H1 (cell line): ENCODE measurements at regions not wholly inside any gene's neighbourhood (a gene's known extent, or its start where the extent isn't known, plus 50 kb on each side); places are given as distances from the start of the nearest gene placed in this dataset.

Experiments
- CTCF ChIA-PET: fragments of 300-600 bp; sonication (Branson Sonifier 250); formaldehyde crosslinking; loops from one replicate; lab custom pipeline; 2021; ENCODE audit not compliant: partially characterized antibody; lab: Charles Lee
- POLR2A ChIA-PET: fragments of 300-600 bp; sonication (Branson Sonifier 250); formaldehyde crosslinking; loops from one replicate; lab custom pipeline; 2021; ENCODE audit warnings: inconsistent platforms; ENCODE audit not compliant: partially characterized antibody; lab: Charles Lee
- DNase-seq, 2 experiments: peaks; one replicate each; pipeline versions ENCODE4 v3.0.0 to v3.0.0-alpha.2; 2010 to 2022; ENCODE audit warnings: low spot score in 2 of 2, low read depth in 1 of 2, mixed read lengths in 1 of 2
- FAIRE-seq: peaks from 2 replicates; lab custom pipeline; 2011; peaks lifted over from hg19 to GRCh38; lab: Jason Lieb, UNC
- H2AFZ ChIP-seq: 2 replicates; pipeline ENCODE4 v1.8.1; 2012; ENCODE audit warnings: low read length, inconsistent platforms
- H2AK5ac ChIP-seq: 2 replicates; pipeline ENCODE4 v1.6.1; 2013; ENCODE audit warnings: low read depth, low read length
- H2BK120ac ChIP-seq: replicated peaks from 2 replicates; pipeline ENCODE3; 2013; ENCODE audit warnings: low read depth, low read length, inconsistent platforms
- H2BK12ac ChIP-seq: 2 replicates; pipeline ENCODE4 v1.6.1; 2013; ENCODE audit warnings: low read depth, low read length
- H2BK15ac ChIP-seq: 2 replicates; pipeline ENCODE4 v1.6.1; 2013; ENCODE audit warnings: low read length
- H2BK20ac ChIP-seq: 2 replicates; pipeline ENCODE4 v1.6.1; 2013; ENCODE audit warnings: low read length
- H2BK5ac ChIP-seq: 2 replicates; pipeline ENCODE4 v1.6.1; 2013; ENCODE audit warnings: low read depth, low read length
- H3K14ac ChIP-seq: 2 replicates; pipeline ENCODE4 v1.6.1; 2013; ENCODE audit warnings: inconsistent platforms; ENCODE audit not compliant: insufficient read length
- H3K18ac ChIP-seq: 2 replicates; pipeline ENCODE4 v1.6.1; 2013; ENCODE audit warnings: low read length; ENCODE audit errors: extremely low read depth
- H3K23ac ChIP-seq: 2 replicates; pipeline ENCODE4 v1.6.1; 2013; ENCODE audit warnings: inconsistent platforms; ENCODE audit not compliant: insufficient read length
- H3K23me2 ChIP-seq: 2 replicates; pipeline ENCODE4 v1.6.1; 2013; ENCODE audit warnings: low read depth, low read length
- H3K27ac ChIP-seq: 2 replicates; pipeline ENCODE4 v1.6.1; 2011; ENCODE audit warnings: low read depth, low read length, inconsistent platforms
- H3K27me3 ChIP-seq, 4 experiments: replicated peaks in 1 of 4; 1 replicate in 1 of 4; 2 replicates in 3 of 4; pipeline versions ENCODE4 v1.6.1 to v1.8.1; 2011 to 2013; ENCODE audit warnings: low read length in 3 of 4, mild to moderate bottlenecking in 3 of 4, inconsistent platforms in 2 of 4, mixed read lengths in 2 of 4, moderate library complexity in 1 of 4; ENCODE audit not compliant: control insufficient read depth in 3 of 4, insufficient read depth in 3 of 4; ENCODE audit errors: extremely low read depth in 1 of 4
- H3K36me3 ChIP-seq, 4 experiments: 2 replicates each; pipeline versions ENCODE4 v1.6.1 to v1.8.1; 2011 to 2013; ENCODE audit warnings: mild to moderate bottlenecking in 4 of 4, low read length in 3 of 4, moderate library complexity in 2 of 4, control low read depth in 1 of 4, inconsistent platforms in 1 of 4; ENCODE audit not compliant: insufficient read depth in 4 of 4, control insufficient read depth in 2 of 4
- H3K4ac ChIP-seq: replicated peaks from 2 replicates; pipeline ENCODE3; 2013; ENCODE audit warnings: low read length, low read depth, mixed read lengths, inconsistent platforms; ENCODE audit not compliant: insufficient read length
- H3K4me1 ChIP-seq, 4 experiments: replicated peaks in 1 of 4; 1 replicate in 1 of 4; 2 replicates in 3 of 4; pipeline versions ENCODE4 v1.6.1 to v1.8.1; 2011 to 2013; ENCODE audit warnings: low read length in 3 of 4, inconsistent platforms in 2 of 4, mixed read lengths in 1 of 4; ENCODE audit not compliant: insufficient read depth in 4 of 4, control insufficient read depth in 3 of 4
- H3K4me2 ChIP-seq, 2 experiments: 2 replicates each; pipeline versions ENCODE4 v1.6.1 to v1.8.1; 2011 to 2013; ENCODE audit warnings: low read depth in 2 of 2, low read length in 2 of 2, control low read depth in 1 of 2, inconsistent platforms in 1 of 2, mild to moderate bottlenecking in 1 of 2; ENCODE audit not compliant: insufficient read depth in 1 of 2
- H3K4me3 ChIP-seq, 4 experiments: fragments of 200-600, 300-600 bp in 1 of 4; sonication (generic), shearing (Covaris generic), sonication (Bioruptor Twin) in 1 of 4; 2 replicates each; pipeline versions ENCODE4 v1.5.1 to v1.8.1; 2011 to 2016; ENCODE audit warnings: low read length in 4 of 4, low read depth in 3 of 4, control low read depth in 2 of 4, inconsistent platforms in 2 of 4, mild to moderate bottlenecking in 2 of 4, mixed read lengths in 1 of 4, moderate library complexity in 1 of 4; ENCODE audit not compliant: insufficient read depth in 2 of 4; ENCODE audit errors: extremely low read depth in 1 of 4
- H3K56ac ChIP-seq: replicated peaks from 2 replicates; pipeline ENCODE3; 2013; ENCODE audit warnings: low read depth, mild to moderate bottlenecking, mixed read lengths, low read length, inconsistent platforms; ENCODE audit not compliant: insufficient read length
- H3K79me1 ChIP-seq: 2 replicates; pipeline ENCODE4 v1.6.1; 2013; ENCODE audit warnings: low read depth, low read length, control low read depth
- H3K79me2 ChIP-seq, 2 experiments: 2 replicates each; pipeline versions ENCODE4 v1.6.1 to v1.8.1; 2012 to 2013; ENCODE audit warnings: low read length in 2 of 2, mild to moderate bottlenecking in 2 of 2, inconsistent platforms in 1 of 2; ENCODE audit not compliant: insufficient read depth in 2 of 2, control insufficient read depth in 1 of 2
- H3K9ac ChIP-seq, 4 experiments: replicated peaks in 1 of 4; 1 replicate in 1 of 4; 2 replicates in 3 of 4; pipeline versions ENCODE4 v1.6.1 to v1.8.1; 2011 to 2013; ENCODE audit warnings: low read depth in 3 of 4, low read length in 3 of 4, control low read depth in 2 of 4, mild to moderate bottlenecking in 2 of 4, moderate library complexity in 2 of 4, inconsistent platforms in 1 of 4; ENCODE audit errors: extremely low read depth in 1 of 4
- H3K9me3 ChIP-seq, 2 experiments: 2 replicates each; pipeline versions ENCODE4 v1.6.1 to v1.8.1; 2012 to 2013; ENCODE audit warnings: mild to moderate bottlenecking in 2 of 2, moderate library complexity in 2 of 2, control low read depth in 1 of 2, inconsistent platforms in 1 of 2, low read depth in 1 of 2, low read length in 1 of 2, mixed read lengths in 1 of 2; ENCODE audit not compliant: insufficient read depth in 2 of 2
- H4K20me1 ChIP-seq, 2 experiments: replicated peaks in 1 of 2; 2 replicates each; pipeline versions ENCODE3 to v1.8.1; 2011 to 2013; ENCODE audit warnings: inconsistent platforms in 2 of 2, low read length in 2 of 2, mild to moderate bottlenecking in 1 of 2; ENCODE audit not compliant: insufficient read depth in 2 of 2, control insufficient read depth in 1 of 2
- H4K5ac ChIP-seq: 2 replicates; pipeline ENCODE4 v1.6.1; 2013; ENCODE audit warnings: low read length, low read depth, mixed read lengths, inconsistent platforms; ENCODE audit not compliant: insufficient read length
- H4K8ac ChIP-seq: 2 replicates; pipeline ENCODE4 v1.8.0; 2013; ENCODE audit warnings: mild to moderate bottlenecking, moderate library complexity, low read length, inconsistent platforms; ENCODE audit not compliant: insufficient read depth; ENCODE audit errors: extremely low read depth
- H4K91ac ChIP-seq: replicated peaks from 2 replicates; pipeline ENCODE3; 2013; ENCODE audit warnings: low read length, mixed read lengths, inconsistent platforms; ENCODE audit not compliant: insufficient read length
- ASH2L ChIP-seq: fragments of 200-600, 300-600 bp; sonication (generic); IDR thresholded peaks from one replicate; pipeline ENCODE4 v1.7.1; 2017; ENCODE audit warnings: low read length
- CHD2 ChIP-seq: IDR thresholded peaks from 2 replicates; pipeline ENCODE4 v1.6.1; 2012; ENCODE audit warnings: low read length, improper control_type of control experiment
- CREB1 ChIP-seq: IDR thresholded peaks from 2 replicates; pipeline ENCODE4 v1.6.1; 2012; ENCODE audit warnings: inconsistent platforms
- GTF2F1 ChIP-seq: IDR thresholded peaks from 2 replicates; pipeline ENCODE4 v1.6.1; 2012; ENCODE audit warnings: low read depth, low read length, improper control_type of control experiment, borderline replicate concordance
- HDAC2 ChIP-seq, 2 experiments: fragments of 300-600 bp in 1 of 2; sonication (generic) in 1 of 2; IDR thresholded peaks; 2 replicates each; pipeline ENCODE4 v1.6.1; 2011 to 2012; ENCODE audit warnings: low read depth in 2 of 2, low read length in 2 of 2, mild to moderate bottlenecking in 2 of 2, moderate library complexity in 2 of 2, borderline replicate concordance in 1 of 2, inconsistent platforms in 1 of 2
- NANOG ChIP-seq: IDR thresholded peaks from 2 replicates; pipeline ENCODE4 v1.6.1; 2011; ENCODE audit warnings: low read length, low read depth, mild to moderate bottlenecking, inconsistent platforms; ENCODE audit not compliant: insufficient read depth, poor library complexity, severe bottlenecking
- POU5F1 ChIP-seq: IDR thresholded peaks from 2 replicates; pipeline ENCODE4 v1.6.1; 2011; ENCODE audit warnings: low read depth, mild to moderate bottlenecking, low read length, moderate library complexity
- RBBP5 ChIP-seq: IDR thresholded peaks from 2 replicates; pipeline ENCODE4 v1.7.1; 2012; ENCODE audit warnings: low read depth, mild to moderate bottlenecking, inconsistent platforms, low read length, moderate library complexity, borderline replicate concordance
- RXRA ChIP-seq: IDR thresholded peaks from 2 replicates; pipeline ENCODE4 v1.6.1; 2011; ENCODE audit warnings: low read depth, mild to moderate bottlenecking, low read length, moderate library complexity; ENCODE audit not compliant: insufficient read depth
- SIRT6 ChIP-seq: IDR thresholded peaks from one replicate; pipeline ENCODE4 v1.7.1; 2012; ENCODE audit warnings: low read length, inconsistent platforms
- TCF12 ChIP-seq: IDR thresholded peaks from 2 replicates; pipeline ENCODE4 v1.6.1; 2011; ENCODE audit warnings: low read depth, mild to moderate bottlenecking, low read length
- TEAD4 ChIP-seq: IDR thresholded peaks from 2 replicates; pipeline ENCODE4 v1.6.1; 2012; ENCODE audit warnings: low read depth, low read length, inconsistent platforms, mixed read lengths
- TF ChIP-seq, protein P1 (sequence below): IDR thresholded peaks from 2 replicates; pipeline ENCODE4 v1.6.1; 2012; ENCODE audit warnings: inconsistent platforms

DNA sequence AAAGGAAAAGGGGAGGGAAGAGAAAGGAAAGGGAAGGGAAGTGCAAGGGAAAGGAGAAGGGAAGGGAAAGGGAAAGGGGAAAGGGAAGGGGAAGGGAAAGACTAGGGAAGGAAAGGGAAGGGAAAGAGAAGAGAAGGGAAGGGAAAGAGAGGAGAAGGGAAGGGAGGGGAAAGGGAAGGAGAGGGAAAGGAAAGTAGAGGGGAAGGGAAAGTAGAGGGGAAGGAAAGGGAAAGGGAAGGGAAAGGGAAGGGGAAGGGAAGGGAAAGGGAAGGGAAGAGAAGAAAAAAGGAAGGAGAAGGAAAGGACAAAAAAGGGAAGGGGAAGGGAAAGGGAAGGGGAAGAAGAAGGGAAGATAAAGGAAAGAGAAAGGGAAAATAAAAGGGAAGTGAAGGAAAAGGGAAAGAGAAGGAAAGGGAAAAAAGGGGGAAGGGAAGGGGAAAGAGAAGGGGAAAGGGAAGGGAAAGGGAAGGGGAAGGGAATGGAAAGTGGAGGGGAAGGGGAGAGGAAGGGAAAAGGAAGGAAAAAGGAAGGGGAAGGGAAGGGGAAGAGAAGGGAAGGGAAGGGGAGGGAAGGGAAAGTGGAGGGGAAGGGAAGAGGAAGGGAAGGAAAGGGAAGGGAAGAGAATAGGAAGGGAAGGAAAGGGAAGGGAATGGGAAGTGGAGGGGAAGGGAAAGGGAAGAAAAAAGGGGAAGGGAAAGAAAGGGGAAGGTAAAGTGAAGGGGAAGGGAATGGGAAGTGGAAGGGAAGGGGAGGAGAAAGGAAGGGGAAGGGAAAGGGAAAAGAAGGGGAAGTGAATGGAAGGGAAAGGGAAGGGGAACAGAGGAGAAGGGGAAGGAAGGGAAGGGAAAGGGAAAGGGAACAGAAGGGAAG is 138.2 kb downstream of the SPATA19 start:
- Histone ChIP-seq H2BK12ac (peak overlapping the region; percentile 70; the same call in 1 of the 2 replicates), H2BK120ac (no peak overlapping the region), H4K8ac (no peak overlapping the region), H3K4me3 (no peak overlapping the region), H3K56ac (no peak overlapping the region), H3K79me1 (no peaks in the 10 kb centered on the region), H3K14ac (no peak overlapping the region), H3K27ac (no peak overlapping the region), H3K9ac (no peak overlapping the region), H2AFZ (no peak overlapping the region), H3K4me2 (no peak overlapping the region), H2BK20ac (no peak overlapping the region), H2BK15ac (peak overlapping the region; percentile 61), H3K27me3 (peaks cover 0 to 4% (median 0%) of the 10 kb centered on the region in 4 experiments; a peak in 3 of 7 replicates), H2BK5ac (no peak overlapping the region), H3K9me3 (no peaks in the 10 kb centered on the region), H3K4me1 (peaks cover 0 to 17% (median 5%) of the 10 kb centered on the region in 4 experiments; a peak in 6 of 7 replicates), H4K91ac (no peak overlapping the region), H3K36me3 (no peaks in the 10 kb centered on the region), H3K18ac (no peak overlapping the region), H3K23me2 (peaks cover 7% of the 10 kb centered on the region; the same call in 1 of the 2 replicates), H4K5ac (no peak overlapping the region), H3K23ac (no peak overlapping the region), H2AK5ac (peak overlapping the region; percentile 57; the same call in 1 of the 2 replicates), H4K20me1 (no peaks in the 10 kb centered on the region), H3K4ac (no peak overlapping the region), H3K79me2 (no peaks in the 10 kb centered on the region)
- CTCF ChIA-PET: no interaction called here
- no peak for FAIRE-seq
- no peak for DNase-seq
- POLR2A ChIA-PET: no interaction called here
- TF ChIP-seq CHD2 (no peak), POU5F1 (no peak), NANOG (no peak), TCF12 (no peak), RXRA (no peak), ASH2L (no peak), RBBP5 (no peak), HDAC2 (IDR thresholded peaks at IDR 0.05; ENCODE audit: borderline replicate concordance in 1 of 2, low read depth in 2 of 2, low read length in 2 of 2) (no peak), GTF2F1 (no peak), SIRT6 (no peak), CREB1 (no peak), TEAD4 (no peak)
- TF ChIP-seq, protein P1, sequence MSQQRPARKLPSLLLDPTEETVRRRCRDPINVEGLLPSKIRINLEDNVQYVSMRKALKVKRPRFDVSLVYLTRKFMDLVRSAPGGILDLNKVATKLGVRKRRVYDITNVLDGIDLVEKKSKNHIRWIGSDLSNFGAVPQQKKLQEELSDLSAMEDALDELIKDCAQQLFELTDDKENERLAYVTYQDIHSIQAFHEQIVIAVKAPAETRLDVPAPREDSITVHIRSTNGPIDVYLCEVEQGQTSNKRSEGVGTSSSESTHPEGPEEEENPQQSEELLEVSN: no peak
